H1 (cell line): ENCODE measurements at regions not wholly inside any gene's neighbourhood (a gene's known extent, or its start where the extent isn't known, plus 50 kb on each side); places are given as distances from the start of the nearest gene placed in this dataset.

ENCODE experiments used
- CBX5 ChIP-seq: fragments of 300-800, 300-1000 bp; sonication (generic); IDR thresholded peaks from 2 replicates; pipeline ENCODE4 v1.7.1; 2016; ENCODE audit warnings: antibody characterized with exemption, low read length, low read depth
- CTCF ChIP-seq, 3 experiments: IDR thresholded peaks; 1 replicate in 2 of 3; 2 replicates in 1 of 3; pipeline versions ENCODE4 v1.5.1 to v1.6.1; 2011; ENCODE audit warnings: low read length in 3 of 3, mild to moderate bottlenecking in 3 of 3, inconsistent platforms in 2 of 3, low read depth in 1 of 3, moderate library complexity in 1 of 3; ENCODE audit not compliant: insufficient read depth in 1 of 3; ENCODE audit errors: control extremely low read depth in 1 of 3
- EZH2 ChIP-seq: fragments of 200-600 bp; sonication (generic); IDR thresholded peaks from 2 replicates; pipeline ENCODE4 v1.7.1; 2012; ENCODE audit warnings: low read depth, mild to moderate bottlenecking, moderate library complexity, low read length, inconsistent platforms; ENCODE audit not compliant: severe bottlenecking
- KDM1A ChIP-seq: fragments of 200-600, 300-600 bp; sonication (generic); IDR thresholded peaks from 2 replicates; pipeline ENCODE4 v1.7.1; 2016; ENCODE audit warnings: mild to moderate bottlenecking, low read length, borderline replicate concordance

GRCh38 chr6:8789878-8790277 lies 354.5 kb upstream of the SLC35B3 start:
- no peak for TF ChIP-seq CTCF (IDR thresholded peaks at IDR 0.05; ENCODE audit: control extremely low read depth in 1 of 3, insufficient read depth in 1 of 3, low read depth in 1 of 3, low read length in 3 of 3)
- TF ChIP-seq CBX5: no peak
- TF ChIP-seq EZH2: no peak
- TF ChIP-seq KDM1A: peak; percentile 81
